ENCODE measurements at regions not wholly inside any gene's neighbourhood (a gene's known extent, or its start where the extent isn't known, plus 50 kb on each side); places are given as distances from the start of the nearest gene placed in this dataset.

- H3K27ac ChIP-seq (ENCODE audit: low read length): no peak overlapping the region
- no peaks in the 10 kb centered on the region for H3K36me3 ChIP-seq (ENCODE audit: control insufficient read depth in 1 of 2, insufficient read depth in 2 of 2, low read length in 2 of 2)
- H3K9me3 ChIP-seq (ENCODE audit: control insufficient read depth in 1 of 2, low read length in 2 of 2): peaks cover 0 to 4% of the 10 kb centered on the region in 2 donors
- peaks cover 4 to 10% of the 10 kb centered on the region in 2 donors for H3K4me1 ChIP-seq (ENCODE audit: control insufficient read depth in 1 of 2, insufficient read depth in 2 of 2, low read length in 2 of 2)
- no peak overlapping the region for H3K4me3 ChIP-seq (ENCODE audit: low read depth in 1 of 2, low read length in 2 of 2)
- no peaks in the 10 kb centered on the region for H3K27me3 ChIP-seq (ENCODE audit: low read depth, low read length)
Observed at GRCh38 chr3:156760333-156760732, 65.8 kb upstream of the LEKR1 start.

- Histone ChIP-seq H3K27me3 (ENCODE audit: low read depth, low read length) (no peaks in the 10 kb centered on the region), H3K4me3 (ENCODE audit: low read depth in 1 of 2, low read length in 2 of 2) (no peak overlapping the region), H3K9me3 (ENCODE audit: control insufficient read depth in 1 of 2, low read length in 2 of 2) (peaks cover 0 to 4% of the 10 kb centered on the region in 2 donors), H3K27ac (ENCODE audit: low read length) (no peak overlapping the region), H3K4me1 (ENCODE audit: control insufficient read depth in 1 of 2, insufficient read depth in 2 of 2, low read length in 2 of 2) (peaks cover 4 to 10% of the 10 kb centered on the region in 2 donors), H3K36me3 (ENCODE audit: control insufficient read depth in 1 of 2, insufficient read depth in 2 of 2, low read length in 2 of 2) (no peaks in the 10 kb centered on the region)
Observed at GRCh38 chr3:156761007-156761406, 65.1 kb upstream of the LEKR1 start.

- Histone ChIP-seq H3K27me3 (ENCODE audit: low read depth, low read length) (no peaks in the 10 kb centered on the region), H3K9me3 (ENCODE audit: control insufficient read depth in 1 of 2, low read length in 2 of 2) (peaks cover 0 to under 1% of the 10 kb centered on the region in 2 donors), H3K36me3 (ENCODE audit: control insufficient read depth in 1 of 2, insufficient read depth in 2 of 2, low read length in 2 of 2) (no peaks in the 10 kb centered on the region), H3K27ac (ENCODE audit: low read length) (peak overlapping the region; percentile 18), H3K4me3 (ENCODE audit: low read depth in 1 of 2, low read length in 2 of 2) (no peak overlapping the region), H3K4me1 (ENCODE audit: control insufficient read depth in 1 of 2, insufficient read depth in 2 of 2, low read length in 2 of 2) (peaks cover 4 to 10% of the 10 kb centered on the region in 2 donors)
Observed at GRCh38 chr3:156761713-156762451, 64.3 kb upstream of the LEKR1 start.

DNA sequence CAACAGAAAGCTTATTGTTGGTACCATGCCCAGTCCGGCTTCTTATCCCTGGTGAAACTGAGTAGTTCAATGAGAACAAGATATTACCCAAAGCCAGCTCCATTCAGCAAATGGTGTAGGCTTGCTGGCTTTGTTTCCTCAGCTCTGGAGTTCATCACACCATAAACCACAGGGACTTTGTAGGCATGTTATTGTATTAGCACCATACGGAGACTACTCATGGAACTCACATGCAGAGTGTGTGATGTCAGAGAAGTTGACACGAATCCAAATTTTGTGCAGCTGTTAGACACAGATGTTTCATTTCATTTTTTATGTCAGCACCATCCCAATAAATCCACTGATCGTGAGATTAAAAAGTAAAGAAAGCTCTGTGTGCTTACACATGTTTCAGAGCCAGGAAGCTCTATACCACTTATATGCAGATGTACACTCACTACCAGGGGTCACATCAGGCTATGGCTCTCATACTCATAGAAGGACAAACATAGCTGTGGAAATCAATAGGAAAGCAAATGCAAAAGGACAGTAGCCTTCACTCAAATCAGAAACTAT is 63.4 kb upstream of the LEKR1 start:
- no peaks in the 10 kb centered on the region for H3K36me3 ChIP-seq (ENCODE audit: control insufficient read depth in 1 of 2, insufficient read depth in 2 of 2, low read length in 2 of 2)
- no peaks in the 10 kb centered on the region for H3K27me3 ChIP-seq (ENCODE audit: low read depth, low read length)
- peaks cover 4 to 10% of the 10 kb centered on the region in 2 donors for H3K4me1 ChIP-seq (ENCODE audit: control insufficient read depth in 1 of 2, insufficient read depth in 2 of 2, low read length in 2 of 2)
- H3K9me3 ChIP-seq (ENCODE audit: control insufficient read depth in 1 of 2, low read length in 2 of 2): no peaks in the 10 kb centered on the region
- no peak overlapping the region for H3K4me3 ChIP-seq (ENCODE audit: low read depth in 1 of 2, low read length in 2 of 2)
- H3K27ac ChIP-seq (ENCODE audit: low read length): peak overlapping the region; percentile 18

DNA sequence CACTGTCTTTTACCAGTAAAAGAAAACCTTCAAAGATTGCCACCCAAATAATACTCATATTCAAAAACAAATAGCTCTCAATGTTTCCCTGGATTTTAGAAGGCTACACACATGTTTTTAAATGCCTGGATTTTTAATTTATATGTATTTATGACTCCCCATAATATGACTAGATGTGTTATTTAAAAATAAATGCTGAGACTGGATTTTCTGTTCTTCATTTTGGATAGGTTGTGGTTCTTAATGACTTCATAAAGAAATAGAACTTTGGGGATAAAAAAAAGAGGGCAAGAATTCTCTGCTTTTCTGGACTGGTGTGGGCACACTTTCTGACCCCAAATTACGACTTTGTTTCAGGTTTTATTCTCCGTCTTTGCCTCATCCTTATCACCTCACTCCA is 62.8 kb upstream of the LEKR1 start:
- Histone ChIP-seq H3K27ac (ENCODE audit: low read length) (no peak overlapping the region), H3K4me3 (ENCODE audit: low read depth in 1 of 2, low read length in 2 of 2) (no peak overlapping the region), H3K4me1 (ENCODE audit: control insufficient read depth in 1 of 2, insufficient read depth in 2 of 2, low read length in 2 of 2) (peaks cover 4 to 10% of the 10 kb centered on the region in 2 donors), H3K9me3 (ENCODE audit: control insufficient read depth in 1 of 2, low read length in 2 of 2) (no peaks in the 10 kb centered on the region), H3K27me3 (ENCODE audit: low read depth, low read length) (no peaks in the 10 kb centered on the region), H3K36me3 (ENCODE audit: control insufficient read depth in 1 of 2, insufficient read depth in 2 of 2, low read length in 2 of 2) (no peaks in the 10 kb centered on the region)

GRCh38 chr3:156763931-156764720 is 62.0 kb upstream of the LEKR1 start:
- Histone ChIP-seq H3K4me3 (ENCODE audit: low read depth in 1 of 2, low read length in 2 of 2) (no peak overlapping the region), H3K27ac (ENCODE audit: low read length) (no peak overlapping the region), H3K4me1 (ENCODE audit: control insufficient read depth in 1 of 2, insufficient read depth in 2 of 2, low read length in 2 of 2) (peaks cover 4 to 10% of the 10 kb centered on the region in 2 donors), H3K36me3 (ENCODE audit: control insufficient read depth in 1 of 2, insufficient read depth in 2 of 2, low read length in 2 of 2) (no peaks in the 10 kb centered on the region), H3K27me3 (ENCODE audit: low read depth, low read length) (no peaks in the 10 kb centered on the region), H3K9me3 (ENCODE audit: control insufficient read depth in 1 of 2, low read length in 2 of 2) (no peaks in the 10 kb centered on the region)

DNA sequence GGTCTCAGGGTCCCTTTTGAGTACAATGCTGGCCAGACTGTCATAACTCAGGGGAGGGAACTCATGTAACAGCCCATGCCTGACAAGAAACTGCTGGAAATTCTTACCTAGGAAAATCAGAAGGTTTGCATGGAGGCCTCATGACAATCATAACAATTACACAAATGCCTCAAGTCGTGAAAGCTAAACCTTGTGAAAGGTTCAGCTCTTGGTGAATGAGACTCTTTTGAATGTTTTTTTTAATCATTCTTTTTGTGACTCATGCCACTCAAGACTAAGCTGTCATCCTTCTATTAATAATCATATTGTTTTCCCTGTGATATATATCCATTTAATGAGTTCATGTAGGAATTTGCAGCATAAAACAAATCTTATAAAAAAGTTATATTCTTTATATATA is 61.4 kb upstream of the LEKR1 start:
- peaks cover 4 to 10% of the 10 kb centered on the region in 2 donors for H3K4me1 ChIP-seq (ENCODE audit: control insufficient read depth in 1 of 2, insufficient read depth in 2 of 2, low read length in 2 of 2)
- H3K27me3 ChIP-seq (ENCODE audit: low read depth, low read length): no peaks in the 10 kb centered on the region
- H3K27ac ChIP-seq (ENCODE audit: low read length): no peak overlapping the region
- H3K36me3 ChIP-seq (ENCODE audit: control insufficient read depth in 1 of 2, insufficient read depth in 2 of 2, low read length in 2 of 2): no peaks in the 10 kb centered on the region
- H3K9me3 ChIP-seq (ENCODE audit: control insufficient read depth in 1 of 2, low read length in 2 of 2): no peaks in the 10 kb centered on the region
- no peak overlapping the region for H3K4me3 ChIP-seq (ENCODE audit: low read depth in 1 of 2, low read length in 2 of 2)

DNA sequence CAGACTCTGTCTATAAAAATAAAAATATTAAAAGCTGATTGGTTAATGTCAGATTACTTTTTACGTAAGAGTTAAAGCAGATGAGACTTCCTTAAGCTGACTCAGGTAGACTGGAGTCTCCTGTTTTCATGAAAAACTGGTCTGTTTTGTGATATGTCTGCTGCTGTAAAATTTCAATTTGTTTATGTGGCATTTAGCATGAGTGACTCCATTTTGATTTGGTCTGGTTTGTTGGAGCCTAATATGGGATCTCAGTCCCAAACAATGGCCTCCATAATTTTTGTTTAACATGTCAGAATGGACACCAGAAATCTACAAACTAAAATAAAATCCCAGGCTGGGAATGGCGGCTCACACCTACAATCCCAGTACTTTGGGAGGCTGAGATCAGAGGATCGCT is 57.8 kb upstream of the LEKR1 start:
- Histone ChIP-seq H3K4me1 (ENCODE audit: control insufficient read depth in 1 of 2, insufficient read depth in 2 of 2, low read length in 2 of 2) (peaks cover 0 to 2% of the 10 kb centered on the region in 2 donors), H3K27ac (ENCODE audit: low read length) (no peak overlapping the region), H3K9me3 (ENCODE audit: control insufficient read depth in 1 of 2, low read length in 2 of 2) (no peaks in the 10 kb centered on the region), H3K27me3 (ENCODE audit: low read depth, low read length) (no peaks in the 10 kb centered on the region), H3K36me3 (ENCODE audit: control insufficient read depth in 1 of 2, insufficient read depth in 2 of 2, low read length in 2 of 2) (no peaks in the 10 kb centered on the region), H3K4me3 (ENCODE audit: low read depth in 1 of 2, low read length in 2 of 2) (no peak overlapping the region)

- no peak overlapping the region for H3K27ac ChIP-seq (ENCODE audit: low read length)
- no peaks in the 10 kb centered on the region for H3K27me3 ChIP-seq (ENCODE audit: low read depth, low read length)
- no peaks in the 10 kb centered on the region for H3K9me3 ChIP-seq (ENCODE audit: control insufficient read depth in 1 of 2, low read length in 2 of 2)
- no peak overlapping the region for H3K4me3 ChIP-seq (ENCODE audit: low read depth in 1 of 2, low read length in 2 of 2)
- no peaks in the 10 kb centered on the region for H3K36me3 ChIP-seq (ENCODE audit: control insufficient read depth in 1 of 2, insufficient read depth in 2 of 2, low read length in 2 of 2)
- peaks cover 0 to 4% of the 10 kb centered on the region in 2 donors for H3K4me1 ChIP-seq (ENCODE audit: control insufficient read depth in 1 of 2, insufficient read depth in 2 of 2, low read length in 2 of 2)
Observed at GRCh38 chr3:156769721-156770654, 56.2 kb upstream of the LEKR1 start.

DNA sequence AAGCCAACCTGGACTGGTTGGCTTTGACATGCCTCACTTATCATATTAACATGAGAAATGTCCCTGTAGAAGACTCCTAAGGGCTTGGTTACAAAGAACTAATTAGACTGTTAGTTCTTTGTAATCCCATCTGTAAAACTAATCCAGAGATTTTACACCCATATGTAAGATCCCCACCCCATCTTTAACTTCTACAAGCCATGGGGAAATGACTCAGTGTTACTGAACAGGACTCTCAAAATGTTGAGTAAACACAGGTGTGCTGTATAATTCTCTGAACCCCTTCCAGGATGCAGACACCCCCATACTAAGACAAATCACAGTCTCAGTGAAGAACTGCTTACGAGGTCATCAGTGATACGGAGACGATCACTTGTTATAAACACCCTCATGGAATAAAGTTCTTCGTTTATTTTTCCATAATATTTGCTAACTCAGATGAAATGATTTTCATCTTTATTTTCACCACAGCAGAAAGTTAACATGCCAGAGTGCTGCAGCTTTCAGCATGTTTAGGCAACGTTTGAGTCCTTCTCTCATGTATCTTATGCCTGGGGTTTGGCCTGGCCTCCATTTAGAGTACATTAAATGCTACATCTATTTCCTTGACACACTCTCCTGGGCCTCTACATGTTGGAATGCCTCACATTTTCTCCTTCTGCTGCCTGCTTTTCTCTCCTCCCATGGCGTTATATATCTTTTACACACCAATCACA is 55.3 kb upstream of the LEKR1 start:
- no peaks in the 10 kb centered on the region for H3K9me3 ChIP-seq (ENCODE audit: control insufficient read depth in 1 of 2, low read length in 2 of 2)
- H3K36me3 ChIP-seq (ENCODE audit: control insufficient read depth in 1 of 2, insufficient read depth in 2 of 2, low read length in 2 of 2): no peaks in the 10 kb centered on the region
- H3K4me3 ChIP-seq (ENCODE audit: low read depth in 1 of 2, low read length in 2 of 2): no peak overlapping the region
- H3K27me3 ChIP-seq (ENCODE audit: low read depth, low read length): no peaks in the 10 kb centered on the region
- peaks cover 0 to 4% of the 10 kb centered on the region in 2 donors for H3K4me1 ChIP-seq (ENCODE audit: control insufficient read depth in 1 of 2, insufficient read depth in 2 of 2, low read length in 2 of 2)
- H3K27ac ChIP-seq (ENCODE audit: low read length): no peak overlapping the region
